GM04503 (cell line): ENCODE measurements at regions not wholly inside any gene's neighbourhood (a gene's known extent, or its start where the extent isn't known, plus 50 kb on each side); places are given as distances from the start of the nearest gene placed in this dataset.
A peak's percentile ranks its signal among the peaks of the same experiment; 100 is the strongest.
"Not testable (repeated sequence)": the region's sequence is repeated elsewhere in the genome, so short reads cannot be mapped to it uniquely, and the experiment has no call there.

Source experiments
- DNase-seq: peaks from one replicate; pipeline ENCODE4 v3.0.0-alpha.2; 2012; ENCODE audit warnings: low read depth

DNA sequence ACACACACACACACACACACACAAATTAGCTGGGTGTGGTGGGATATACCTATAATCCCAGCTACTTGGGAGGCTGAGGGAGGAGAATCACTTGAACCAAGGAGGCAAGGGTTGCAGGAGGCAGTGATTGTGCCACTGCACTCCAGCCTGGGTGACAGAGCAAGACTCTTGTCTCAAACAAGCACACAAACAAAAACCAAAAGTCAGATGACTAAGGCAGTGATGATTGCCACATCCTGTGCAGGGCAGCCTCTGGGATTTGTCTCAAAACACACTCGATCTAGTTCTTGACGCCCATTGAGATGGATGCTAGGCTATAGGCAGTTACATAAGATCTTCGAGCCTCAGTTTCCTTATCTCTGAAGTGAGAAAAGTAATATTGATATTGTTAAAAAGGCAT lies 183.1 kb upstream of the NOTCH2NLA start:
- DNase-seq, result not testable (repeated sequence)

DNA sequence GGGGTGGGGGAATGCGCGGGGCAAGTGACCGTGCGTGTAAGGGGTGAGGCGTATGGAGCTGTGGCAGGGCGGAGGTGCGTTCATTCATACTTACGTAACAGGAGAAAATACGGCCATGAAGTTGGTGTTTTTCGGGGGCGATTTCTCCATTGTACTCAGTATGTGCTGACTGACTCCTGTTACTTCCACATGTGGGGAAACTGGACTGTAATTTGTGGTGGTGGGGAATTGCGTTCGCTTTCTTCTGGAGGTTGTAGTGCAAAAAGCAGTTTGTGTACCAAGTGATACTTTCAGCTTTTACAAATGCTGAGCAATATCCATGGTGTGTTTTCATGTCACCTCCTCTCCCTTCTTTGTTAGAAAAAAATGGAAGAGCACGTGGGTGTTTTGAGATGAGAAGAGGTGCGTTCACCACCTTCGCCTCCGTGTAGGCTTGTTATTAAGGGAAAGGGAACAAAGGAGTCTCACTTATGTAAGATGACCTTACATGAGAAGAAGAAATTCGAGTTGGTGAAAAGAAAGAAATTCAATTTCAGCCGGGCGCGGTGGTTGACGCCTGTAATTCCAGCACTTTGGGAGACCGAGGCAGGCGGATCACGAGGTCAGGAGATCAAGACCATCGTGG lies 181.1 kb upstream of the NOTCH2NLA start:
- not testable (repeated sequence) for DNase-seq

DNA sequence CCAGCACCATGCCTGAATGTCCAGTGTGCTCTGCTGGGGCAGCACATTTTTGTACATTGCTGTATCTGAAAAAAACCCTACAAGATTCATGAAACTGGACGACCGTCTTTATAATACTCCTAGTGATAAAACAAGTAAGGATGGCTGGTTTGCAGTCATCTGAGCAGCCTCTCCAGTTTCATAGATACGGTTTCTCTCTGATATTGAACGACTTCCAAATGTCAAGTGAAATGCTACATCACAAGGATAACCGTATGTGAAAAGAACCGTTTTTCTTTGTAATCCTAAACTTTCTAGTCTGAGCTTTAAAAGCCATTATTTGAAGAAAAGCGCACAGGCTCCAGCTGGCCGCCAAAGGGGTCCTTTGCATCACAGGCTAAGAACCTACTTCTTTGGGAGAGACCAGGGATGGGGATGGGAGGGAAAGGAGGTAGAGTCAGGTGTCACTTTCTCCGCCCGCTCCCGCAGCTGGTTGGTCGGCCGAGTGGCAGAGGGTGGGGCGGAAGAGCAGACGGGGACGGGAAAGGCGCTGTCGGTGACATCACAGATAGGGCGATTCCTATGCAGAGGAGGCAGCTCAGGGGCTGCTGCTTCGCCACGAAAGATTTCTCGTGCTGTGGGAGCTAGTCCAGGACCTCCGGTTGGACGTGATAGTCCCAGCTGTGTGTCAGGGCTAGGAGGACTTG lies 180.4 kb upstream of the NOTCH2NLA start:
- not testable (repeated sequence) for DNase-seq

DNA sequence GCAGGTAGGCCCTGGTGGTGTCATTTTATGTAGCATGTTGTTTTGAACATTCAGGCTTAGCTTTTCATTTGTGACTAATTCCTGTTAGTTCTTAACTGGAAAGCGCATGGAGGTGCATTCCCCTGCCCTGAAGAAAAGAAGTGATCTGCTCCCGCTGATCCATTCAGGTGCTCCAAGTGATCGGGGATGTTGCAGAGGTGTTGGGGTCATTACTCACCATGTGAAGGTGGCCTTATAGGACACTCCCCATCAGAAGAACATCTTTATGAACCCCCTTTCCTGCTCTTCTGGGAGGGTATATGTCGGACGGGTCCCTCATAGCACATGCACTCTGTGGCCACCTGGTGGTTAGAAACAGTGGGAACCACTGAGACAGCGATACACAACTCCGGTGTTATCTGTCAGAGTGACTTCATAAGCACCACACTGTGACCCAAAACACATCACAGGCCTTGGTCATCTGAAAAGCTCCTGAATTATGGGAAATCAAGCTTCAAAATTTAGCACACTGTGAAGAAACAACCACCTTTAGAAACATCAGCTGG lies 172.5 kb upstream of the NOTCH2NLA start:
- DNase-seq, result not testable (repeated sequence)

DNA sequence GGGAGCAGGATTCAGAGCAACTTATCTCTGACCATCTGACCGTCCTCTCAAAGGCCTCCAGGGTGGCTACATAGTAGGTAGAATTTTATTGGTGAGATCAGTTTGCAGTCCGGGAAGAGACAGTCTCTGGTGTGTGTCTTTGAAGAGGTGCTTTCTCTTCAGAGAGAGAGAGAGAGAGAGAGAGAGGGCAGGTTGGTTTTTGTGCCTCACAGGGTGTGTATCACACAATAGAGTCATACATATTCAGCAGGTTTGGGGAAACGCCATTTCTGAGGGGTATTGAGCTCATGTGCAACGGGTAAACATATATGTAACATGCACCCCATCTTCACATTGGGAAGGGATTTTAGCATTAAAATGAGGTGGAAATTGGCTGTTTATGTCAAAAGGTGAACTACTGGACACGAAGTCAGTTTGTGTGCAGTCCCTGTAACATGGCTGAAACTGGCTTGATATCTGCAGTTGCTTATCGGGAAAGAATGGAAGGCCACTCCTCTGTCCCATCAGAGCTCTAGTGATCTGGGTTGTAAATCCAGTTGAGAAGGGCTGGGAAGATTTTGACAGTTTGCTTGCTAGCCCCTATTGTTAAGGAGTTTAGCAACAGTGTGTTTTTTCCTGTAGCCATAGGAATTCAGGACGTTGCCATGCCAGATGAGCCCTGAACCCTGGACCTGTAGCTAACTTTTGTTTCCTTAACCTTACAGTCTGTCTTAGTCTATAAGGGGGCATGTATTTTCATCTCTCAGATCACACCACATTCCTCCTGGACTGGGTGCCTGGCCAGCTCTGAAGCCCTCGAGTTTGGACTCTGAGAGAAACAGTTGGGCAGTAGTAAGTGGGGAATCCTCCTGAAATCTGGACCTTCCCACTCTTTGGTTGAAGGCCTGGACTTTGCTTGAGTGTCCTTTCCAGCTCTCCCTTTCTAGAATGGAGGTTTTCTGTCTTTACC lies 171.6 kb upstream of the NOTCH2NLA start:
- not testable (repeated sequence) for DNase-seq

DNA sequence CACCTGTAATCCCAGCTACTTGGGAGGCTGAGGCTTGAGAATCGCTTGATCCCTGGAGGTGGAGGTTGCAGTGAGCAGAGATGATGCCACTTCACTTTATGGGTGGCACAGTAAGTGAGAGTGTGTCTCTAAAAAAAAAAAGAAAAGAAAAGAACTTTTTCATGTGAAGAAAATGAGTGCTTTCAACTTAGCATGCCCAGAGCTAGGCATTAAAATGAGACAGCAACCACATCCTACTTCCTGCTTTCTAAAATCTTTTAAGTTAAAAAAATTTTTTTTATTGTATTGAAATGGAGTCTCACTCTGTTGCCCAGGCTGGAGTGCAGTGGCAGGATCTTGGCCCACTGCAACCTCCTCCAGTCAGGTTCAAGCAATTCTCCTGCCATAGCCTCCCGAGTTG lies 170.4 kb upstream of the NOTCH2NLA start:
- not testable (repeated sequence) for DNase-seq

DNA sequence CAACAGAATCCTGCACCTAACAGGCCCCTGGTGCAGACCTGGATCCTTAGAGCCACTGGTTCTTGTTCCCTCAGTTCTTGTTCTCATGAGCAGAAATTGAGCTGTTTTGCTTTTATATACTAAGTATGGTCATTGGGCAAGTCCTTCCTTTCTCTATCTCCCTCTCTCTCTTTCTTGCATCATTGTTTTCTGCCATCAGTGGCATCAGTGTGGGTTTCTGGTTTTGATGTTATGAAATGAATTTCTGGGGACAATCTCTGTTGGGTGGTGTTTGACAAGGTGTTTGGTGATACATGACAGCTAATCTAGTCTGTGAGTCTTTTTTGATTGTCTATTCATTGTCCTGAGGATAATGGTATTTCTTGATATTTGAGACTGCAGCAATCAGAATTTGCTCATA lies 168.0 kb upstream of the NOTCH2NLA start:
- DNase-seq, result not testable (repeated sequence)

DNA sequence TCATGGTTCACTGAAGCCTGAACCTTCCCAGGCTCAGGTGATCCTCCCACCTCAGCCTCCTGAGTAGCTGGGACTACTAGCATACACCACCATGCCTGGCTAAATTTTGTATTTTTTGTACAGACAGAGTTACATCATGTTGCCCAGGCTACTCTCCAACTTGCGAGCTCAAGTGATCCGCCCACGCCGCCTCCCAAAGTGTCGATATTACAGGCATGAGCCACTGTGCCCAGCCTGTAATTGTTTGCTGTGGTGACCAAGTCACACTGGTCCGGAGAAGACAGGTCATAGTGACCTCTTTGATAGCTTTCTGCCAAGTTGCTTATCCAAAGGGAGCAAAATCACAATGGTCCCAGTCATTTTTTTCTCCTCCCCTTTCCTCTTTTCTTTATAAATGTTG lies 167.4 kb upstream of the NOTCH2NLA start:
- DNase-seq, result not testable (repeated sequence)

DNA sequence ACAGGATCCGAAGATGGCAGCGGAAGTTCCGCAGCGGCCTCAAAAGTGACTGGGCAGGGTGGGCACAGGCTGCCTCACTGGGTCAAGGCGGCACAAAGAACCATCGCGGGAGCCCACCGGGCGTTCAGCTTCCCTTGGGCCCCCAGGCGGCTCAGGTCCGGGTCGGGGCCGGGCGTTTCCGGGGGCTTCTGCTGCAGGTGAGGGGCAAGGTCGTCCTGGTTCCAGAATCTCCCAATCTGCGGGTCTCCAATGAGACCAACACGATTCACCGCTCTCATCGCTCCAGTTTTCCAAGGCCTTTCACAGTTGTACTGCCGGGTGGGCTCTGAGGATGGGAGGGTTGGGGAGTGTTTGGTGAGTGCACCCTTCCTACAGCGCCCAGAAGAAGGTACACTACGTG lies 165.0 kb upstream of the NOTCH2NLA start:
- DNase-seq, result not testable (repeated sequence)

DNA sequence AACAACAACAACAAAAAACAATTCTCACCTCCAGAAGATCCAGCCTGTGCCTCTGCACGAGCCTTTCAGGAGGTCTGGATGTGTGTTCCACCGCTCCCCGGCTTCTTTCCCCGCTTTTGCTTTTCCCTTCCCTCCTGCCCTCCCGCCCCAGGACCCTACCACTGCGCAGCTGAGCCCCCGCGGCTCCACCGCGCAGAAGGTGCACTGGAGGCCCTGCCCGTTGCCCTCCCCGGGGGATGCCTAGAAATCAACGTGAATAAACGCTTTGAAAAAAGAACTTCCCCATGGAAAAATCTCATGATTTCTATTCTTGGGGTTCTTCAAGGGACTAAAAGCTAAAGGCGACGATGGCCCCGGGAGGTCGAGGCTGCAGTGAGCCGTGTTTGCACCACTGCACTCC lies 164.3 kb upstream of the NOTCH2NLA start:
- DNase-seq, result not testable (repeated sequence)

DNA sequence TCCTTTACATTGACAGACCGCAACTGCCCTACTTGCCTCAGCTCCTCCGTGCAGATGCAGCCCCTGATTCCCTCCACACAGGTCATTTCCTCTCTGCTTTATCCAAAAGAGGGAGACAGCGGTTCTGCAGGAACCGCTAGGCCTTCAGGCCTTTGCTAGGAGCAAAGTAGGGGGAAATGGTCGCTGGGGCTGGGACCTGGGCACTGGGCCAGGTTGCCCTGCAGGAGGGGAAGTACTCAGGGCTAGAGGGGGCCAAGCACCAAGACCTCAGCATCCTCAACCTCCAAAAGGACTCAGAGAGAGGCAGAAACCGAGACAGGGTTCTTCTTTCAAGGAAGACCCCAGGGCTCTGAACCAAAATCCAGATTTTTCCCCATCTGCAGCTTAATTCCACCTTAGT lies 160.4 kb upstream of the NOTCH2NLA start:
- DNase-seq, result not testable (repeated sequence)

DNA sequence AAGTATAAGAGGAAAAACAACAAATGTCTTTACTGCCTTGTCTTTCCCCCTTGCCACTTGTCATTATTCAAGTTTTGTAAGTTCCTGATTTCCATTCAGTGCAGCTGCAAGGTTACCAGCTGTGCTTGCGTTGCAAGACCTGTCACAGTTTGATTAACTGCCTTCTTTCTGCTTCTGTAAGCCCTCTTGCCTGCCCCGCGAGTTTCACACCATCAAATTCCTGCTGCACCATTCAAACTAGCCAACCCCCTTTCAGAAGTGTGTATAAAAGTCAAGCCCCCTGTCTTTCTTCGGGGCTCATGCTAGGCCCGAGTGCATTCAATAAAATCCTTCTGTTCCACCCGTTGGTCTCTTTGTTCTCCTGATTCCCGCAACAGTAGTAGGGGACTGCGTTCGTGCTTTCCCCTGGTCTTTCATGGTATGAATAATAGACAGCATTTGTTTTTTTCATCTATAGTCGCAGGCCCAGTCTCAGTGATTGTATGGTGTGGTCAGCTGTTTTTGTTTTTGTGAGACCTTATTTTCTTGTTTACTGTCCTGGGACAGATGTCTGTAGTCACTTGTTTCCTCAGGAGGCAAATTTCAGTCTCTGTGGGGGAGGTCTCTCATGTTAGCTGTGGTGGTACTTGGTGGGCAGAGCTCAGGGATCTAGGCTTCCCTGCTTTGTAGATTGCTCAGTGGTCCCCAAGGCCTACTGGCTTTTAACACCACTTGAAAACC lies 159.1 kb upstream of the NOTCH2NLA start:
- not testable (repeated sequence) for DNase-seq

DNA sequence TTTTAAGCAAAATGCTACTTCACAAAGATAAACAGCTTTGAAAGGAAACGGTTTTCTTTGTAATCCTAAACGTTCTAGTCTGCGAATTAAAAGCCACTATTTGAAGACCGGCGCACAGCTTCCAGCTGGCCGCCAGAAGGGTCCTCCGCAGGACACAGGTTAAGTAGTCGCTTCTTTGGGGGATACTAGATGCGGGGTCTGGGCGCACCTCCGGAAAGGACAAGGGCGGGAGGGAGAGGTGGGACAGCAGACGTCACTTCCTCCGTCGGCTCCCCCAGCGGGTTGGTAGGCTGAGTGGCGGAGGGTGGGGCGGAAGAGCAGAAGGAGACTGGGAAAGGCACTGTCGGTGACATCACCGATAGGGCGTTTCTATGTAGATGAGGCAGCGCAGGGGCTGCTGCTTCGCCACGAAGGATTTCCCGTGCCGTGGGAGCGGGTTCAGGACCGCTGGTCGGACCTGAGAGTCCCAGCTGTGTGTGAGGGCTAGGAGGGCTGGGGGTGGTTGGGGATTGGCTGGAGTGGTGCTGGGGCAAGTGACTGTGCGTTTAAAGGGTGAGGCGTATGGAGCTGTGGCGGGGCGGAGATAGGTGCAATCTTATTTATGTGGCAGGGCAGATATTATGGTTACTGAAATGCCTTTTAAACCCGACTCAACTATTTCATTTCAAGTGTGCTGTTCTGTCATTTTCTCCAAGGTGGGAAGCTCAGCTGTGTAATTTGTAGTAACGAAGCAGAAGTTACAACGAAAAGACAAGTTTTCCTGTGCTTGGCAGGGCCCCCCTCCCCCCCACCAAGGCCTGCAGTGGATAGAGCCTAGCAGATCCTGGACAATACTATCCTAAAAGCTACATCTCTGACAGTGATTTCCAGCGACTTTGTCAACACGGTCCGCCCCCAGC lies 158.3 kb upstream of the NOTCH2NLA start:
- DNase-seq, result peak; percentile 79

DNA sequence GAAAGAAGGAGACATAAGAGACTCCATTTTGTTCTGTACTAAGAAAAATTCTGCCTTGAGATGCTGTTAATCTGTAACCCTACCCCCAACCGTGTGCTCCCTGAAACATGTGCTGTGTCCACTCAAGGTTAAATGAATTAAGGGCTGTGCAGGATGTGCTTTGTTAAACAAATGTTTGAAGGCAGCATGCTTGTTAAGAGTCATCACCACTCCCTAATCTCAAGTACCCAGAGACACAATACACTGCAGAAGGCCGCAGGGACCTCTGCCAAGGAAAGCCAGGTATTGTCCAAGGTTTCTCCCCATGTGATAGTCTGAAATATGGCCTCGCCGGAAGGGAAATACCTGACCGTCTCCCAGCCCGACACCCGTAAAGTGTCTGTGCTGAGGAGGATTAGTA lies 152.4 kb upstream of the NOTCH2NLA start:
- DNase-seq, result not testable (repeated sequence)

DNA sequence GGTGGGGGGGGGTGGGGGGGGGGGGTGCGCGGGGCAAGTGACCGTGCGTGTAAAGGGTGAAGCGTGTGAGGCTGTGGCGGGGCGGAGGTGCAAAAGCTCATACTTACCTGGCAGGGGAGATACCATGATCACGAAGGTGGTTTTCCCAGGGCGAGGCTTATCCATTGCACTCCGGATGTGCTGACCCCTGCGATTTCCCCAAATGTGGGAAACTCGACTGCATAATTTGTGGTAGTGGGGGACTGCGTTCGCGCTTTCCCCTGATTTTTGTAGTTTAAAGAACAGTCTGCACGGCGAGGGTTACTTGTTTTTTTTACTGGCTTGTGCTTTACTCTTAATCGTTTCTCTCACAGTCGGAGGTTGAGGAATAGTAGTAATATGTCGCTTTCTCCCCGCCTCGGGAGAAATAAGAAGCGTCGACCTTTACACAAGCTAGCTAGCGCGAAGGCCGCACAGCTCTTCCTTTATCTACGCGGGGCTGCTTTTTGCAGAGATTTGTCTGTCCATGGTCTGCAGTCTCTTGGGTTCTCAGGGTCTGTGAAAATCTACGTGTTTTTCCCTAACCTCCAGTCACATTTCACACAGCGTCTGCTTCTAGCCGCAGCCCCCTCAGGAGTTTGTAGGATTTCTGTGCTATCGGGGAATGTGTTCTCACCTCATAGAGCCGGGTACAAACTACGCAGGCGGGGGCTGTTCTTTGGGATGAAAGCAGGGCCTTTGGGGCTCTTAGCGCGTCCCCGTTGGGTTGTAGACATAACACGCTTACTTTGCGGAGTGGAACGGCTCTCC lies 148.1 kb upstream of the NOTCH2NLA start:
- peak; percentile 97 for DNase-seq

DNA sequence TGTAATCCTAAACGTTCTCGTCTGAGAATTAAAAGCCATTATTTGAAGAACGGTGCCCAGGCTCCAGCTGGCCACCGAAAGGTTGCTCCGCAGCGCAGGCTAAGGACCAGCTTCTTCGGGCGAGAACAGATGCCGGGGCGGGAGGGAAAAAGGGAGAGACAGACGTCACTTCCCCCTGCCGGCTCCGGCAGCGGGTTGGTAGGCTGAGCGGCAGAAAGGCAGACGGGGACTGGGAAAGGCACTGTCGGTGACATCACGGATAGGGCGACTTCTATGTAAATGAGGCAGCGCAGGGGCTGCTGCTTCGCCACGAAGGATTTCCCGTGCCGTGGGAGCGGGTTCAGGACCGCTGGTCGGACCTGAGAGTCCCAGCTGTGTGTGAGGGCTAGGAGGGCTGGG lies 147.5 kb upstream of the NOTCH2NLA start:
- peak; percentile 26 for DNase-seq

DNA sequence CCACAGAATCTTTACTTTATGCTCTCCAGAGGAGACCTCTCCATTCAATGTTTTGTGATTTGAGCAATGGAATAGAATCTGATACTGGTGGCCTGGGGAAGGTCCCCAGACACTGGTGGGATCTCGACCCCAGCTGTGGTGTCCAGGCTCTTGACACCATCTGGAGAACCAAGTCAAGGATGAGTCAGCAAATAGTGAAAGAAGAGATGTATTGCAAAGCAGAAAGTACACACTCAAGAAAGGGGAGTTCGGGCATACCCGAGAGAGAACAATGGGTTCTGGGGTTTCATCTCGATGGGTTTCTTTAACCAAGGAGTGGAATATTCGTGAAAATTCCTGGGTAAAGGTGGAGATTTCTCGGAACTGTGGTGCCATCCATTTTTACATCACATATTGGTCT lies 146.3 kb upstream of the NOTCH2NLA start:
- not testable (repeated sequence) for DNase-seq

DNA sequence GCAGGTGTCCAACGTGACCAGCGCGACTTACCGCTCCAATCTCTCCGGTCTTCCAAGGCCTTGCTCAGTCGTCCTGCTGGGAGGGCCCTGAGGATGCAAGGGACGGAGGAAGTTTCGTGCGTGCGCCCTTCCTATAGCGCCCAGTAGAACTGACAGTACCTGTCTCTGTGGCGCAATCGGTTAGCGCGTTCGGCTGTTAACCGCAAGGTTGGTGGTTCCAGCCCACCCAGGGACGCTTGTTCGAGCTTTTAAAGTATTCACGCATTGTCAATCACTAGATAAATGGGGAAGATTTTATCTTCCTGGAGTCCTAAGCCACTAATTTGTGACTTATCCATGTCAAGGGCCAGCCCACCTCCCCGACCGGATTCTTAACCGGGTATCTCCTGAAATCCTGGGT lies 141.1 kb upstream of the NOTCH2NLA start:
- DNase-seq, result not testable (repeated sequence)

DNA sequence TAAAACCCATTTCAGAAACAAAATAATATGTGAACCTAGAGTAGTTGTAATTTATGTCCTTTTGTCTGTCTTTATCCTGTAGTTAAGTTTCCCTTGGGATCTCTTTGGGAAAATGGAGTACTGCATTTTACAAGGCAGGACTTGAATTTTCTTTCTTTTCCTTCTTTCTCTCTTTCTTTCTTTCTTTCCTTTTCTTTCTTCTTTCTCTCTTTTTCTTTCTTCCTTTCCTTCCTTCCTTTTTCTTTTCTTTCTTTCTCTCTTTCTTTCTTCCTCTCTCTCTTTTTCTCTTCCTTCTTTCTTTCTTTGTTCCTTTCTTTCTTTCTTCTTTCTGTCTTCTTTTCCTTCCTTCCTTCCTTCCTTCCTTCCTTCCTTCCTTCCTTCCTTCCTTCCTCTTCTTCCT lies 126.6 kb upstream of the NOTCH2NLA start:
- not testable (repeated sequence) for DNase-seq

DNA sequence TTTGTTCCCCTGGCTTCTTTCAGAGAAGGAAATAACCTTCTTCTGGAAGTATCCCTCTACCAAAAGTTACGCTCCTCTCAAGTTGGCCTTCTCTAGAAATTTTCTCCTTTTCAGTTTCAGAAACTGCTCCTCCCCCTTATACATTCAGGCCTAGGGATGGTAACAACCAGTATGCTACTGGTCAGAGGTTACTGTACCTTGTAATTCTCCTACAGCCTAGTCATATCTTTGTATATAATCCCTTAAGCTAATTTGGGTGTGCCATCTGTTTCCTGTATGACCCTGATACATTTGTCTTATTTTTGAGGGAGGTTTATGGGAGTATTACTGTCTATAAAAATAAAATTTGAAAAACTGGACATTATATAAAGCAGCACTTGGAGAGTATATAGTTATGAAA lies 98.0 kb upstream of the NOTCH2NLA start:
- not testable (repeated sequence) for DNase-seq
